Common myeloid progenitor, CD34-positive (primary cell): ENCODE measurements at regions not wholly inside any gene's neighbourhood (a gene's known extent, or its start where the extent isn't known, plus 50 kb on each side); places are given as distances from the start of the nearest gene placed in this dataset.

Experiments
- CTCF ChIA-PET: fragments of 350-600 bp; sonication (Branson Sonifier 250); formaldehyde crosslinking; loops from one replicate; lab custom pipeline; 2021; ENCODE audit warnings: antibody characterized with exemption; lab: Charles Lee
- POLR2A ChIA-PET: fragments of 350-600 bp; sonication (Branson Sonifier 250); formaldehyde crosslinking; loops from one replicate; lab custom pipeline; 2021; ENCODE audit warnings: antibody characterized with exemption; lab: Charles Lee
- DNase-seq, 3 donors: peaks; one replicate each; pipeline versions ENCODE4 v3.0.0 to v3.0.0-alpha.2; 2013
- H3K27ac ChIP-seq, 2 experiments: 1 replicate in 1 of 2; 2 replicates in 1 of 2; pipeline ENCODE4 v1.7.0; 2013; ENCODE audit warnings: inconsistent platforms in 2 of 2, low read length in 2 of 2, mild to moderate bottlenecking in 2 of 2, low read depth in 1 of 2, moderate library complexity in 1 of 2; ENCODE audit not compliant: severe bottlenecking in 2 of 2, insufficient read depth in 1 of 2, poor library complexity in 1 of 2
- H3K27me3 ChIP-seq, 5 experiments: replicated peaks in 2 of 5; 1 replicate in 3 of 5; 2 replicates in 2 of 5; pipeline versions ENCODE4 v1.6.1 to v1.7.0; 2013; ENCODE audit warnings: low read length in 4 of 5, mild to moderate bottlenecking in 2 of 5, moderate library complexity in 2 of 5, inconsistent platforms in 1 of 5; ENCODE audit not compliant: insufficient read depth in 5 of 5, control insufficient read depth in 4 of 5
- H3K36me3 ChIP-seq, 4 experiments: 1 replicate in 2 of 4; 2 replicates in 2 of 4; pipeline versions ENCODE4 v1.6.1 to v1.7.0; 2013; ENCODE audit warnings: low read length in 3 of 4, control low read depth in 1 of 4, mild to moderate bottlenecking in 1 of 4; ENCODE audit not compliant: control insufficient read depth in 4 of 4, insufficient read depth in 4 of 4
- H3K4me1 ChIP-seq, 4 experiments: 1 replicate in 3 of 4; 2 replicates in 1 of 4; pipeline versions ENCODE4 v1.6.1 to v1.7.1; 2013; ENCODE audit warnings: low read length in 3 of 4, mild to moderate bottlenecking in 3 of 4, control low read depth in 1 of 4, inconsistent platforms in 1 of 4, moderate library complexity in 1 of 4; ENCODE audit not compliant: control insufficient read depth in 4 of 4, insufficient read depth in 4 of 4; ENCODE audit errors: control extremely low read depth in 1 of 4
- H3K4me3 ChIP-seq, 7 experiments: 1 replicate in 4 of 7; 2 replicates in 3 of 7; pipeline versions ENCODE4 v1.5.1 to v1.7.0; 2013; ENCODE audit warnings: mild to moderate bottlenecking in 7 of 7, low read length in 6 of 7, moderate library complexity in 6 of 7, inconsistent platforms in 2 of 7, low read depth in 2 of 7, control low read depth in 1 of 7; ENCODE audit not compliant: insufficient read depth in 4 of 7, control insufficient read depth in 1 of 7; ENCODE audit errors: extremely low read depth in 1 of 7
- H3K9me3 ChIP-seq, 5 experiments: 1 replicate in 4 of 5; 2 replicates in 1 of 5; pipeline versions ENCODE4 v1.6.1 to v1.7.1; 2013; ENCODE audit warnings: low read length in 4 of 5, mild to moderate bottlenecking in 2 of 5, inconsistent platforms in 1 of 5, low read depth in 1 of 5, moderate library complexity in 1 of 5; ENCODE audit not compliant: control insufficient read depth in 4 of 5, insufficient read depth in 2 of 5; ENCODE audit errors: control extremely low read depth in 1 of 5
- WGBS: methylation state at CpG from one replicate; pipeline ENCODE4 v1.1.5; 2013; ENCODE audit not compliant: insufficient coverage; 5-methylcytosine and 5-hydroxymethylcytosine counted together

DNA sequence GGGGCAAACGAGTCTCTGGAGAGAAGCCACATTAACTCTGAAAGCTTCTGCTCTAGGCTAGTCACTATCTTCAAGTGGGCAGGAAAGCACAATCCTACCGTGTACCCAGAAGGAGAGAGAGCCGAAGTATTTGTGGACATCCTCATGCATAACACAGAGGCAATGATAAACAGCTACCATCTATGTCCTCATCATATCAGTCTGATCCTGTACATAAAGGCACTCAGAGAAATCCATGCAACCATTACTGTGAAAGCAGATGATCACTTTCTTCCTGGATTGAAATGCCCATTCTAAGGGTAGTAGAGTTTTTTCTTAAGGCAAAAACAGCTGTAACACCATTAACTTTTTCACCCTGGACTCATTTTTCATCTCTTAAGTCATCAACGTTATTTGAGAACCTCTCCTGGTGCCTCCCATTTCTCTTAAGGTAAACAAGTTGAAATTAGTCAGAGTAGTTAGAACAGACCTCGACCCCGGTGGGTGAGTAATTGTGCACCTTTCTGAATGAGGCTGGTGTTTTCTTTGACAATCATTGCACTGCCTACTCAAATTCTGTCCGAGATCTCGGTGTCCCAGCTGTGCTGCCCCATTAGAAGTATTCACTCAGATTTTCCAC, 327.4 kb downstream of the SHQ1 start:
- H3K27me3 ChIP-seq = no peaks in the 10 kb centered on the region
- POLR2A ChIA-PET = no interaction called here
- no peak for DNase-seq
- 100% methylated on average over 4 of the region's 8 CpGs for WGBS
- no peak overlapping the region for H3K4me3 ChIP-seq
- H3K36me3 ChIP-seq = no peaks in the 10 kb centered on the region
- H3K9me3 ChIP-seq = no peaks in the 10 kb centered on the region
- CTCF ChIA-PET = interaction anchor here (0.9 to 1.3 kb wide), 3 partner anchors 8 to 46 kb away, joined by 3 to 5 read pairs (median 3); no protein-coding TSS in a partner anchor
- H3K4me1 ChIP-seq = peaks cover 17 to 30% (median 22%) of the 10 kb centered on the region in 4 experiments
- no peak overlapping the region for H3K27ac ChIP-seq

DNA sequence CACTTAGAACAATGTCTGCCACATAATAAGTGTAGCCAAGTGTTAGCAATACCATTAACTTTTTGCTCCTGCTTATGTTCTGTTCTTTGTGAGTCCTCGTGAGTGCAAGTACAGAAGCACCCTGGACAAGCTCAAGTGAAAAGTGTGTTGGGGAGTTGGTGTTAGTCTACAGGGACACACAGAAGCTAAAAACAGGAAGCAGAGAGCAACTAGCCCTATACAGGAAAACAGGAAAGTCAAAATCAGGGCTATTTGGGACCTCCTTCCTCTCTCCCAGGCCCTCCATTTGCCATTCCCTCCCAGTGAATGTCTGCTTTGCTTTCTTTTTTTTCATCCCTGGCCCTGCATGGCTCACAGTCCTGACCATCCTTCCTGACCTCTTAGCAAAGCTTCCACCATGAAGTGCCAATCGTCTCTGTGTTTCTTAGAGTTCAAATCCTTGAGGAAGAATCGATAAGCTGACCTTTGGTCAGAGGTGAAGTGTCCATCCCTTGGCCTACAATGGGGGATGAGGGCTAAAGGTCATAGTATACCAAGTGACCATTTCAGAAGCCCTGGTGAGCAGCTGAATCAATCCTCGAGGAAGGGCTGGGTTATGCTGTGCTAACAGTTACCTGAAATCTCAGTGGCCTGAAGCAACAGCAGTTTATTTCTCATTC, 328.2 kb downstream of the SHQ1 start:
- 92% methylated on average over 3 of the region's 4 CpGs for WGBS
- DNase-seq = no peak
- POLR2A ChIA-PET = no interaction called here

DNA sequence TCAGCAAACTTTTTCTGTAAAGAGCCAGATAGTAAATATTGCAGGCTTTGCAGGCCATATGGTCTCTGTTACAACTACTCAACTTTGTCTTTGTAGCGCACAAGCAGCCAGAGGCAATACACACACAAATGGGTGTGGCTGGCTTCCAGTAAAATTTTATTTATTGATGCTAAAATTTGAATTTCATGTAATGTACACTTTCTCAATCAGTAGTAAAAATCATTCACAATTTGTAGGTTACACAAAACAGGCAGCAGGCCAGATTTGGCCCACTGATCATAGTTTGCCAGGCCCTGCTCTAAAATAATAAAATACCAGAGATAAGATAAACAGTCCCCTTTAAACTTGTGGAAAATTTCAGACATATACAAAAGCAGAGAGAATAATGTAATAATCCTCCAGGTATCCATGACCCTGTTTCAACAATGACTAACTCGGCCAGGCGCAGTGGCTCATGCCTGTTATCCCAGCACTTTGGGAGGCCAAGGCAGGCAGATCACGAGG, 330.3 kb downstream of the SHQ1 start:
- Histone ChIP-seq H3K36me3 (no peaks in the 10 kb centered on the region), H3K27ac (no peak overlapping the region), H3K9me3 (no peaks in the 10 kb centered on the region), H3K4me3 (no peak overlapping the region), H3K4me1 (peaks cover 9 to 18% (median 12%) of the 10 kb centered on the region in 4 experiments), H3K27me3 (no peaks in the 10 kb centered on the region)
- no peak for DNase-seq
- ChIA-PET POLR2A (no interaction called here), CTCF (no interaction called here)
- no CpG with 5 or more reads among the region's 4 CpGs for WGBS

More for the DNA sequence above, 328.2 kb downstream of the SHQ1 start:
- Histone ChIP-seq H3K9me3 (no peaks in the 10 kb centered on the region), H3K27me3 (no peaks in the 10 kb centered on the region), H3K4me1 (peaks cover 17 to 30% (median 22%) of the 10 kb centered on the region in 4 experiments), H3K27ac (no peak overlapping the region), H3K4me3 (no peak overlapping the region), H3K36me3 (no peaks in the 10 kb centered on the region)
- CTCF ChIA-PET = interaction anchor here (0.9 to 1.3 kb wide), 3 partner anchors 7 to 45 kb away, joined by 3 to 5 read pairs (median 3); no protein-coding TSS in a partner anchor

DNA sequence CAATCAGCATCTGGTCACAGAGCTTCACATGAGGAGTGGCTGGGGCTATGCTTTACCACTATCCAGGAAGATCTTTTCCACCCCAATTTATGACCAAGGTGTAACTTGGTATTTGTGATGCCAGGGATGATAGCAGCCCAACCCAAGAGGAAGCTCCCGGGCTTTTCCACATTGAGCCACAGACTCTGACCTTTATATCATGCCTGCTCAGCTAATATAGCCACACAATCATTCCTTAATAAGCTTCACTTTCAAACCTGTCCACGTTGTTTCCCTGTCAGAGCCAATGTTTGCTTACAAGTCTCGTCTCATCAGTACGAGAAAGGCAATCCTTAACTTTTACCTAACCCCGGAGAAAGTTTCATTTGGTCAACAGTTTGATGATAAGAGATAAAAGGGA, 330.9 kb downstream of the SHQ1 start:
- H3K36me3 ChIP-seq = no peaks in the 10 kb centered on the region
- ChIA-PET POLR2A (no interaction called here), CTCF (no interaction called here)
- H3K27me3 ChIP-seq = no peaks in the 10 kb centered on the region
- no peak overlapping the region for H3K4me3 ChIP-seq
- peaks cover 3 to 11% (median 6%) of the 10 kb centered on the region in 4 experiments for H3K4me1 ChIP-seq
- 100% methylated on average over 3 of the region's 5 CpGs for WGBS
- no peak overlapping the region for H3K27ac ChIP-seq
- no peaks in the 10 kb centered on the region for H3K9me3 ChIP-seq
- no peak for DNase-seq

DNA sequence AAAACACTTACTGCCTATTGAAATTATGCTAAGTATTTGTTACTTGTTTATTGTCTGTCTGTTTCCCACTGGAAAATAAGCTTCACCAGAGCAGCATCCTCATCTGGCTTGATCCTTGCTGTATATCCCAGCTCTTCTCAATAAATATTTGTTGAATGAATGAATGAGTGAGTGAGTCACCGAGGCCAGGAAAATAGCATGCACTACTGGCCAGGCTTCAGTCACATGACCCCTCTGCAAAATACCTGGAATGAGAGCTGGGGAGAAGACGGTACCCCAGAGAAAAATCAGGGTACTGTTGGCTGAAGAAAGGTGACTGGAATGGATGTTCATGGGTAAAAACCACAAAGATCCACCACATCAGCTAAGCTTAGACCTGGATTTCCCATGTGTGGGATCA, 331.9 kb downstream of the SHQ1 start:
- Histone ChIP-seq H3K27me3 (no peaks in the 10 kb centered on the region), H3K9me3 (no peaks in the 10 kb centered on the region), H3K36me3 (no peaks in the 10 kb centered on the region), H3K4me3 (no peak overlapping the region), H3K4me1 (peaks cover 0 to 6% (median 3%) of the 10 kb centered on the region in 4 experiments), H3K27ac (no peak overlapping the region)
- ChIA-PET POLR2A (no interaction called here), CTCF (no interaction called here)
- no peak for DNase-seq
- WGBS = no CpG with 5 or more reads among the region's 2 CpGs

DNA sequence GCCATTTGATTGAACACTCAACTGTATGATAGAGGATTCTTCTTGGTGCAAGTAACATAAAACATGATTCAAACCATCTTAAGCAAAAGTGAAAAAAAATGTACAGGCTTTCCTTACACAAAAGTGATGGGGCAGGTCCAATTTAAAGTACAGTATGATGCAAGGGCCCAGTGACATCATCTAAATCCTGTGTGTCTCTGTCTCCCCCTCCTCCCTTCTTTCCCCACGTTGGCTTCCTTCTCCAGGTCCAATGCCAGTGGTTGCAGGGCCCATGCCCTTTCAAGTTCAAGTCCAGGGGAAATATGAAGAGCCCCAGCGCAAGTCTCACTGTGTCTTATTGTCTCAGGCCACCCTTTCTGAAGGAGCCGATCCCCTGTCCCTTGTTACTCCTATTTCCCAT, 332.3 kb downstream of the SHQ1 start:
- DNase-seq = no peak
- Histone ChIP-seq H3K27me3 (no peaks in the 10 kb centered on the region), H3K4me3 (no peak overlapping the region), H3K4me1 (peaks cover 0 to 6% (median 3%) of the 10 kb centered on the region in 4 experiments), H3K27ac (no peak overlapping the region), H3K36me3 (no peaks in the 10 kb centered on the region), H3K9me3 (no peaks in the 10 kb centered on the region)
- 93% methylated on average over 3 of the region's 3 CpGs for WGBS
- ChIA-PET POLR2A (no interaction called here), CTCF (interaction anchor here (0.5 kb wide), 1 partner anchor 12 kb away, joined by 3 read pairs; no protein-coding TSS in a partner anchor)

DNA sequence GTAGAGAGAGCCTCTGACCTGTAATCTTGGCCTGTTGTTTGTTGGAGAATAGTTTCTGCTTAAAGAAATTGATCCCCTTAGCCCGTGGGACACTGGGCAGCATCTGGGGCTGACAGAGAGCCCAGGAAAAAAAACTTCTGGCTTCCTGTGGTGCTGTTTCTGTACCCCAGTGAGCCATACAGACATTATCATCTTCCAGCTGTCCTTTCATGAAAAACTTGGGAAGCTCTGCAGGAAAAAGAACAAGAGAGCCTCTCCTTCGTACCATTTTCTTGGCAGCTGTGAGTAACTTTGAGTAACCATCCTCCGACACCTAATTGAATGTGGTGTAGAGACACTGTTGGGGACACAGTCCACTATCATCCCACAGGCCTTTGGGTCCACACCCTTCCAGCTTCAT, 333.0 kb downstream of the SHQ1 start:
- WGBS = 100% methylated on average over 3 of the region's 3 CpGs
- H3K36me3 ChIP-seq = no peaks in the 10 kb centered on the region
- ChIA-PET CTCF (interaction anchor here (0.5 kb wide), 1 partner anchor 11 kb away, joined by 3 read pairs; no protein-coding TSS in a partner anchor), POLR2A (no interaction called here)
- H3K27me3 ChIP-seq = no peaks in the 10 kb centered on the region
- H3K4me1 ChIP-seq = peaks cover 0 to 6% (median 3%) of the 10 kb centered on the region in 4 experiments
- H3K4me3 ChIP-seq = no peak overlapping the region
- DNase-seq = no peak
- no peaks in the 10 kb centered on the region for H3K9me3 ChIP-seq
- H3K27ac ChIP-seq = no peak overlapping the region
